ENCODE measurements at regions not wholly inside any gene's neighbourhood (a gene's known extent, or its start where the extent isn't known, plus 50 kb on each side); places are given as distances from the start of the nearest gene placed in this dataset.

DNA sequence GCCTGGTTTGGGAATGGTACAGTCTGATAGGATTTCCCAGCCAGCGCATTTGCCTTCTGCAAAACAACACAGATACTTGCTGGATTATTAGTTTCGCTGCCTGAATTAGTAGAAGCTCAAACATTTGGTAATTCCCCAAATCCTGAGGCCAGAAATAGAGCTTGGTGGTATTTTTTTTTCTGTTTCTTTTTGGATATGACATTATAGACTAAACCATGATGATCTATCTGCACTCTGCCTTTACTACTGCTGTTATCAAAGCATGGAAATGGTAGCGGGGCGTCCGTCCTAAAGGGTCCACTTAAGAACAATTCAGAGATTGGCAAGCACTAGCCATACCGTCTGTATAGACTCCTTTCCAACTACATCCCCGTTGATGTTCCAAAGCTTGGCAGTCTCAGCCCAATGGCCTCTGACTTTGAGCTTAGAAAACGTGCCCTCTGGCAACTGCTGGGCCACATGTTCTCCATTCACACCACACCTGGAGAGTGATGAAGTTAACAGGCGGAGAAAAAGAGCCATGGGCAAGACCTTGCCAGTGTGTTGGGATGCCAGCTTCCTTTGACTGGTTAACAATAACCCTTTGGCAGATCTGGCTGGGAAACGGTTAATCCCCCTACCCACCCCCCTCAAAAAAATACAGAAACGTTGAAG, 241.0 kb upstream of the NR2F2 start:
- DNase-seq = no peak

DNA sequence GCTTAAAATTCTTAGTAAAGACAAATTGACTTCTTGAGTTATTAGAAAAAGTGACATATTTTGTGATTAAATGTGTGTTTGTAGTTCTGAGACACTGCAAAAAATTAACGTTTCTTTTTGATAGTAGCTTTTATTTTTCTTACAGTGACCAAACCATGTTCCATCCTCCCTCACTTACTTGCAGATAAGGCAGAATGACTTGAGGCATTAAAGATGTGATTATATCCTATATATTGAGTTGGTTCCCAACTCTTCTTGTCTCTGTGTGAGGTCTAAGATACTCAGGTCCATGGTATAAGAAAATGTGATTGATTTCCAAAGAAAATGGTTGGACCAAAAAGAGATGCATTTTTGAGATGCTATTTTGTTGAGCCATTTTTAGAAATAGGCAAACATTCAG, 238.3 kb upstream of the NR2F2 start:
- DNase-seq = no peak

DNA sequence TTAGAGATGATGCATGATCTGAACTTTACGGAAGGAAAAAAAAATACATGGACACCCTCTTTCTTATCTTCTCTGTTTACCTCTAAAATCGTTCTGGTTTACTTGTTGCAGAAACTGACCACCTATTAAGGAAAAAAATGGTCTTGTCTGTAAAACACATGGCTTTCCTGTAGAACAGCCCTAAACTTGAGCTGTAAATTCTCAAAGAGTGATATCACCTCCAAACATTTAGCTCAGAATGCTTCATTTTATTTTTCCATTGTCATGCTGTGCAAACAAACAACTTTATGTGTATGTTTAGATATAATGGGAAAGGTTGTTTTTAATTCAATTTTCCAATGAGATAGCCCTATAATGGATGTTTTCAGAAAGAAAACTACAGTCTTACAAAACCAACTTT, 237.4 kb upstream of the NR2F2 start:
- no peak for DNase-seq

DNA sequence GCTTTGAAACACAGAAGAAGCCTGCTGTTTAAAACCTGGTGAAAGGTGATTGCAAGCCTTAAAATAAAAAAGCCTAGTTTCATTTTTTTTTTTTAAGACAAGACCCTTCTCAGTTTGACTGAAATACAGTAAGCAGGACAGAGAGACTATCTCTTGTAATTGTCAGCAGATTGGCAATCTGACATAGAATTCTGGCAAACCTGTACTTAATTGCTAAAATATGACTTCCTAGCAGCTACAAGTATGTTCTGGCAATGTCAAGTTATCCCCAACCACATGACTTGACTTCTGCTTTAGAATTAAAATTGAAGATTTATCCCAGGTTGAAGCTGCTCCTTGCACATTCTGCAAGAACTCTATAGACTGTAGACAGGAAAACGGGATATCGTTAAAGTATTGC, 232.8 kb upstream of the NR2F2 start:
- DNase-seq = no peak

DNA sequence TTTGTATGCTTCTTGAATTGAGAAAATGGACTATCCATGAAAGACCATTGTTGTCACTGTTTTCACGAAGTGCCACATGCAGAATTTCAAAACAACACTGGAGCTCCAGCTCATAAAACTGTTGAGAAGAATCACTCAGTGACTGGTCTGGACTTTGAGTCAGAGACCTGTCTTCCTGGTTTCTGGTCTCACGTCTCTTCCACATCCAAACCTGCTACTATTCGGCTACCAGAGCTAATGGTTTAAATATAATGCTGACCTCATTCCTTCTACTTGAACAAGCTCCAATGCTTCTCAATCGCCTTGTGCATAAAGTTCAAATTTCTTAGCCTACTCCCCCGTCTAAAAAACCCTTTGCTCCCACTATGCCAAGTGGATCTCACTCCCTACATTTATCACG, 227.9 kb upstream of the NR2F2 start:
- DNase-seq = no peak

DNA sequence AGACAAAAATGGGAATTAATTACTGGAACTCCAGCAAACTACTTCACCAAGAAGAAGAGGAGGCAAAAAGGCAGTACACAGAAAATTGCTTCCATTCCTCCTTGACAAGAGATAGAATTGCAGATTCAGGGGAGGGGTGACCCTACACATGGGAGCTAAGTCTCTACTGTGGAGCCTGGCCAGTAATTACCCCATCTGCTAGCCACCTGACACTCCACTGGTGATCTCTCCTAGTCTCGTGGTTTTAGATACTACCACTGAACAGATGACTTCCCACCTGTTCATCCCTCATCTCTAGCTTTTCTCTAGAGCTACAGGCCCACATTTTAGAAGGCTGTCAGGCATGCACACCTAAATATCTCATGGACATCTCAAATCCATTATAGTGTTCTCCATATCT, 224.3 kb upstream of the NR2F2 start:
- no peak for DNase-seq

DNA sequence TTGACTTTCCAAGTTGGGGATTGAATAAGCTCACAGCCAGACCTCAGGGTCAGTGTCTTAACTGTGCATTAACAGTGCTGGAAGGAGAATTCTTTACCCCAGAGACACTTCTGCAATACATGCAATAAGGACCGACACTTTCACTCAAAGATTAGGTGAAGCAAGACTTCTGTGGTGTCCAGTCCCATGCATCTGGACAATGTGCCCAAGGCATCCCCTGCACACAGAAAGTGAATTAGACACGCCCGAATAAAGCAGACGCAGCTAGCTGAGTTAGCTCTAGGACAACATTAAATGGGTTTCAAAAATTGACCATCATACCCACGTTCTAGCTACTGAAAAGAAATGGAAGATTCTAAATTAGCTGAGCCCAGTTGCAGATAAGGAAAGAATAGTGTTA, 223.9 kb upstream of the NR2F2 start:
- no peak for DNase-seq

DNA sequence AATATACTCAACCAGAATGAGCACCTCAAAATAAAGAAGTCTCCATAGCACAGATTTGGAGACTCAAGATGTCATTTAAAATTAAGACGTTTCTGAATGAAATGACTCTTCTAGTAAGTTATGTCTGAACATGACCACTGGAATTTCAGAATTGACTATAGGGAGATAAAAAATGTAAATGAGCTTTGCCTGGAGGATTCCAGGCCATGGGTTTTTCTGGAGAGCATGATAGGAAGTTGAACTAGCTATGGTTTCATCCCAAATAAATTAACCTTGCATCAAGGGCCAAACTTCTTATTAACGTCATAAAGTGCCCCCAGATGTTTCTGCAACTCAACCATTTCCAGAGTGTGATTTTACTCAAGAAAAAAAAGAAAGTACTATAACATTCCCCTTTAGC, 222.6 kb upstream of the NR2F2 start:
- DNase-seq = no peak

DNA sequence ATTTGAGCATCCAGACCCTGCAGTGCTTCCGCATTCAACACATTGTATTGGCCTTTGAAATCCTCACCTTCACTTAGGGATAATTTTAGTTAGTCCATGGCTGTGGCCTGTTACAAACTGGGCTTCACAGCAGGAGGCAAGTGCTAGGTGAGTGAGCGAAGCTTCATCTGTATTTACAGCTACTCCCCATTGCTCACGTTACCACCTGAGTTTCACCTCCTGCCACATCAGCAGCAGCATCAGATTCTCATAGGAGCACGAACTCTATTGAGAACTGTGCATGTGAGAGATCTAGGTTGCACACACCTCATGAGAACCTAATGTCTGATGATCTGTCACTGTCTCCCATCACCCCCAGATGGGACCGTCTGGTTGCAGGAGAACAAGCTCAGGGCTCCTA, 222.1 kb upstream of the NR2F2 start:
- no peak for DNase-seq

DNA sequence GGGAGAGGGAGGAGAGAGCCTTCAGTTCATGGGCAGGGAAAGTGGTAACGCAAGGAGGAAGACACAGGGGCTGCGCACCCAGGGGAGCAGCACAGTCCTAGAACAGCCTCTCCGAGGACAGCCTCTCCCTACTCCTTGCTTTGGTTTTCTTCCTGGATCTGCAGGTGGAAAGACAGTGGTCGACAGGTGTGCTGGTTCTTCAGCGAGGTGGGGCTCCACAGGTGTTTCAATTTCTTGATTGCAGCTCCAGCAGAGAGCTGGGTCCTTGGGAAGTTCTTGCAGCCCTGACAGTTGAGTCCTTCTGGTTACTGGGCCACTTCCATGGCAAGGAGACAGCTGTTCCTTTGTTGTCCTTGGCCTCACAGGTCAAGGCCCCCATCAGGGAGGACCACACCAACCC, 220.7 kb upstream of the NR2F2 start:
- DNase-seq = no peak

DNA sequence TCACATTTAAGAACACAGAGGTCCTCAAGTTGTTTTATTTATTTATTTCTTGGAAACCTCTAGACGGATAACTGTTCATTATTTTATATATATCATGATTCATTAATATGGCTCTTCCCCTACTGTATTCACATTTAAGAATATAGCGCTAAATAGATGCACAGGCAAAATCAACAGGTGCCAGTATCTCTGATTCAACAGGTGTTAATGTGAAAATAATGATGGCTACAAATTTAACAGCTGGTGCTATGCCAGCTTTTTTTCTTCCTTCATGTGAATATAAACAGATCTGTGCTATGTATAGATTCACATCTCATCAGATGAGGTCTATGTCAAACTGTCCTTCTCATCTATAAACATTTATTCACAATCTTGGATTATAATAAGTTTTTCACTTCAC, 218.5 kb upstream of the NR2F2 start:
- DNase-seq = no peak

DNA sequence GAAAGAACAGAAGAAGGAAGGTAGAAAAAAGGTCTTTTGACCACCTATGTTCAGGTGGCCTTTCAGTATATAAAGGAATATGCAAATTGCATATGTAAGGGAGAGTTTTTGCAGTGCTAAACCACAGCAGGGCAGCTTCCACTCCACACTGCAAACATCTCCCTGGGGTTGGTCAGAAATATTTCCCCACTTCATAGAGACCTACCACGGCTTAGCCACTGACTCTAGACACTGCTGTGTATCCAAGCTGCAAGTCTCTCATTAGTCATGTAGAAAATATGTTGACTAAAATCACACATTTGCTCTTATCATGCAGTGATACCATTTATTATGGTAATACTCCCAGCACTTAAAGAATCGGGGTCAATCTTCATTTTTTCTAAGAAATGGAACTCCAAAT, 214.9 kb upstream of the NR2F2 start:
- no peak for DNase-seq

DNA sequence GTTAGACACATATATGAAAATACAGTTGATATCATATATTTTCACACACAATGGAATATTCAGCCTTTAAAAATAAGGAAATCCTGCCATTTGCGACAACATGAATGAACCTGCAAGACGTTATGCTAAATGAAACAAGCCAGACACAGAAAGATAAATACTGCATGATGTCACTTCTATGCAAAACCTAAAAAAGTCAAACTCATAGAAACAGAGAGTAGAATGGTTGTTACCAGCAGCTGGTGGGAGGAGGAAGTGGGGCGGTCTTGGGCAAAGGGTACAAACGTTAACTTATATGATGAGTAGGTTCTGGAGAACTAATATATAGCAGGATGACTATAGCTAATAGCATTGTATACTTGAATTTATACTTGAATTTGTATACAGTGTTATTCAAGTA, 213.2 kb upstream of the NR2F2 start:
- no peak for DNase-seq

DNA sequence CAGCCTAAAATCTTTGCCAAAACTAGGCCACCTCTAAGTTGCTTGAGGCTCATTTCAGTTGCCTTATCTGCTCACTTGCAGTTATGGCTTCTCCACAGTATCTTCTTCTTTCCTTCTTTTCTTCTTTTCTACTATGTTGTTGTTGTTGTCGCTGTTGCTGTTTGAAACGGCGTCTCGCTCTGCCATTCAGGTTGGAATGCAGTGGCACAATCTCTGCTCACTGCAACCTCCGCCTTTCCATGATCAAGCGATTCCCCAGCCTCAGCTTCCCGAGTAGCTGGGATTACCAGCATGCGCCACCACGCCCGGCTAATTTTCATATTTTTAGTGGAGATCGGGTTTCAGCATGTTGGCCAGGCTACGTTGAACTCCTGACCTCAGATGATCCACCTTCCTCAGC, 210.8 kb upstream of the NR2F2 start:
- DNase-seq = no peak

DNA sequence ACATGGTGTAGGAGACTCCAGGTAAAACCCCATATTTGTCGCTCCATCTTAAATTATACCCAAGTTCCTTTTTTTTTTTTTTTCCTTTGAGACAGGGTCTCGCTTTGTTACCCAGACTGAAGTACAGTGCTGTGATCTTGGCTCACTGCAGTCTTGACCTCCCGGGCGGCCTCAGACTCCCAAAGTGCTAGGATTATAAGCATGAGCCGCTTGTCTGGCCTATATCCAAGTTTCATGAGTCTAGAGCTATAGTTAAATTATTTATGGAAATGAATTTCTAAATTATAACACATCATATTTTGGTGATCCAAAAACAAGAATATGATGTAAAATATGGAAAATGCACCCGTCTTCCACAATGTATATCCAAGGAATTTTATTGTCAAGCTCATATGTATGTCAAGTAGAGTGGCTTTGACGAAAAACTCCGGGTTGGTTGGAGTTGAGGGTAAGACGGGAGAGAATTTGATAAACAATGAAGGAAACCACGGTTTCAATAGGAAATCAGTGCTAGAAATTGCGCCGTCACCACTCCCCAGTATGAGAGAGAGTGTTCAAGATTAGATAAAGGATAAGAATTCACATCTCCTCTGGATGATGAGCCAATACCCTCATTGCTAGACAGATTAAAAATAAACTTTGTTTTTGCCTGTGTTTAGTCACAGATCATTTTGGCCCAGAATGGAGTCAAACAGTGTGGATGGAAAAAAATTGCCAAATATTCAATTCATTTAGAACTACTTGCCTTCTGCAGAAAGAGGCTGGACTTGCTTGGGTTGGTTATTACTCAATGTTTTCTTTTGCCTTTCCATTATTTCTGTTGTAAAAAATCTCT, 209.2 kb upstream of the NR2F2 start:
- DNase-seq = no peak

DNA sequence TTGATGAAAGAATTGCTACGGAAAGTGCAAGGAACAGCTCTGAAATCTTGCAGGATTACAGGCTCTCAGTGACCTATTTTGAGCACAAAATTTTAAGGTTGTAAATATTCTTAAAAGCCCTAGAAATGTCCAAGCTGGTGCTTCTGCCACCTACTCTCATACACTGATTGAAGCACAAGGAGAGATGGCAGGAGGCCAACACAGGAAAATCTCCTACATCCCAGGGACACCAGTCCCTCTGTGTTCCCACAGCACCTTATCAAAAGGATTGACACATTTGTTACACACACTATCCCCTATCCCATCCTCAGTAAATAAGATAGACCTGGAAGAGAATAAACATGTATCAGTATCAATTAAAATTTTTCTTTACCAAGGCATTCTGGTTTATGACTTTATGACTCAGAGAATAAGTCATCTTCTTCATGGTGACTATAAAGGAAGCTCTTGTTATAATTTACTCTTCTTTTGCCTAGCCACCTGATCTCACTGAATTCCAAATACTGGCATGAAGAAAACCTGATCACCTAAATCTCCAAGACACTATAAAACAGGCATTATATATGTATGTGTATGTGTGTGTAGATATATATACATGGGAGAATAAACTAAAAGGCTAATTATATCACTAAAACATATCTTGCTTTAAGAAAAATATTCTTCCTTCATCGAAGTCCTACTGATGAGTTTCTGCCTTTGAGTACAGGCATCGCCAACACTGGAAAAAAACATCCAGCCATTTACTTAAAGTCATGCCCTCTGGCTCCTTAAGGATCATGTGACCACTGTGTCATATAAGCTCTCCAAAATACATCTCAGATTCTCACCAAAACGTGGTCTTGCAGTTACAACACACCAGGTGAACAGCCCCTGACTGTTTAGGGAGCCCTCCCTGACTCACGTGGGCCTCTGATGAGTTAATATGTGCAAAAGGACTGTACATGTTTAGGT, 208.1 kb upstream of the NR2F2 start:
- DNase-seq = no peak

DNA sequence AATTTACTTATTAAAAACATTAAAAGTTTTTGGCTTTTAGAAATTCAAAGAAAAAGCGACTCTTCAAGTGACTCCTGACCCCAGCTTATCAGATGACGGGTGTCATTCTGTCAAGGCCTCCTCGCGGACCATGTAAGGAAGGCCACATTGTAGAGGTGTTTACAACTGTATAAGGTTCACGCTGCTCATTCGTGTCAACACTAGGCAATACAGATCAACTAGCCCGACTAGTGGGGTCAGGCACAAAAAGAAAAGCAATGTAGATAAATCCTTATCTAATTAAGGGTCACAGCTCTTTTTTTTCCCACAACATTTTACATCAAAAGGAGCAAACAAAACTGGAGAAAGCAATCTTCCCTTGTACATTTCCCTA, 207.5 kb upstream of the NR2F2 start:
- DNase-seq = no peak

DNA sequence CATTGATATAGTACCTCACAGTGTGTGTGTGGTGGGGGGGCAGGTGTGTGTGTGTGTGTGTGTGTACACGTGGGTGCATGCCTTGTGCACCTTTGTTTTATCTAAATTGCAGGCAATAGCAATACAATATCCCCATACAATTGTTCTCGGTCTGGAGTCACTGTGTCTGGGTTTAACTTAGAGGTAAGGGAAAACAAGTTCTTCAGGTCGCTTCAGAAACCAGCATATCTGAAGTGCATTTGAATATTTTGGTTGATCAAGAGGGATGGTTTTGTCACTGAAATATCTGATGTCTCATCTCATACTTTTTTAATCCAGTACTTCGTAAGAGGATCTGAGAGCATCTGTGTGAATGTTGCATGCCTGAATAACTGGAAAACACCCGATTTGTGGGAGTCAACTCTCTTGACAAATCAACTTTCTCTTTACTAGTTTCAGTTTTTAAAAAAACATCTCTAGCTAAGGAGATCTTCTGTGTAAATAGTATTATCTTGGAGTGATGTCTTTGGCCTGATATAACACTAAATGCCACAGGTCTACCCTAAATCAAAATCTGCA, 206.8 kb upstream of the NR2F2 start:
- no peak for DNase-seq

DNA sequence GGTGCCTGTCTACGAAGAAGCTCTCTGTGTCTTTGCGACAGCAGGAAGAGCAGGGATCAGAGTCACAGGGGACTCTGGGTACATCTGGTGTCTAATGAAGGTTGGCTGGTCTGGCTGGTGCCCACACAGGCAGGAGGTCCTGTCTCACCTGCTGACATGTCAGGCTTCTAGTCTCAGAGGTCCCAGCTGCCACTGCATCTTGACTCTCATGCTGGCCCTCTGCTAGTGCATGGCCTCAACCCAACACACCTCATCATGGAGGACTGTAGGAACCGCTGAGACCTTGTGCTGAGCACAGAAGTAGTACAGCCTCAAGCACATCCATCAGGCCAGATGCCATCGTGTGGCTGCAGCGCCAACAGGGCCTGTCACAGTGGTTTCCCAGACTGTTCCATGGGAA, 206.1 kb upstream of the NR2F2 start:
- DNase-seq = no peak

DNA sequence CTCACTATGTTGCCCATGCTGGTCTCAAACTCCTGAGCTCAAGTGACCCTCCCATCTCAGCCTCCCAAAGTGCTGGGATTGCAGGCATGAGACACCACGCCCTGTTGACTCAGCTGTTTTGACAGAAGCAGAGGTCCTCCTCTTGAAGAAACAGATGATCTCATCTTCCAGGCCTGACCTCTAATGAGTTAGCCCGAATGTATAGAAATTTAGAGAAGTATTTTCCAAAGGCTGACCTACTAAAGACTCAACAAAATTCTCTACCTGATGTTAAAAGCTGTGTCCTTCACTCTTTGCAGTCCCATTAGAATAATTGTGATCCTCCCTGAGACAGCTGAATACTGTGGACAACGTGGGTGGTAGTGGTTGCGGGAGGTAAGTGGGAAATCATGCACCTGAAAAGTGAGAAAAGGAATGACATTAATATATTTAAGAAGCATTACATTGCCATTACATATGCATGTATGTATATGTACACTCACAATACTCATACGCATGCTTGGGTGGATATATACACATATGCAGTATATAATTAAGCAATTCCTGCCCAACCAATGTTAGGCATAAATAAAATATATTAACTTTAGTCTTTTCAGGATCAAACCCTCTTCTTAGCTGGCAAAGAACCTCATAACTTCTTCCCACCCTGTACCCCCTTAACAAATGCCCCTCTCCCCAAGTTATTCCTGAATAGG, 204.6 kb upstream of the NR2F2 start:
- DNase-seq = no peak

DNA sequence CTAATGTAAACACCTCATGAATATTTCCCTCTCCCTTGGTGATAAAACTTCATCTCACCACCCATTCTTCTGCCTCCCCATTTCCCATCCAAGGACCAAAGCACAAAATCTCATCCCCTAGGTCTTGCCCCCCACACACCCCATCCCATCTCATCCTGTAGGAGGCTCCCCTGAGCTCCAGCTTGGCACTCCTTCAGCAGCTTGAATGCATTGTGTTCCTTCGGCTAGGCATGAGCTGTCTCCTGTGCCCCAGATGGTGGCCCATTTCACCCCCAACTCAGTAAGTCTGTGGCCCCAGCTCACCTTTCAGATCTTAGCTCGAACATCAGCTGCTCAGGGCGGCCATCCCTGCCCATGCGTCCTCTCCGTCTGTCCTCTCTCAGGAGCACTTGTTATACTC, 203.6 kb upstream of the NR2F2 start:
- DNase-seq = no peak

DNA sequence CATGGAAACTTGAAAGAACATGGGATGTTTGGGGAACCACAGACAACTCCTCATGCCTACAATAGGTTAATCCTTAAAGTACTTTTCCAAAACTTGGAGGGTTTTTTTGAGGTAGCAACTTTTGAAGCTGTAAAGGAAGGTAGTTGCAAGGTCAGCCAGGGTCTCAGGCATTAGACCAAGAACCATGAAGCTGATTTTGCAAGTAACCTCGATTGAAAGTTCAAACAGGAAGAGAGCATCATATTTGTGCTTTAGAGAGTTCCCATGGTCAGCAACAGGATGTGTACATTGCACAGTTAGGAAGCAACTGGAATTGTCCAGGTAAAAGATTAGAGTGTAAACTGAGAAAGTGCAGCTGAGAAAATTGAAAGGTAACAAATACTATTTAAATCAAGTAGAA, 199.8 kb upstream of the NR2F2 start:
- DNase-seq = no peak

DNA sequence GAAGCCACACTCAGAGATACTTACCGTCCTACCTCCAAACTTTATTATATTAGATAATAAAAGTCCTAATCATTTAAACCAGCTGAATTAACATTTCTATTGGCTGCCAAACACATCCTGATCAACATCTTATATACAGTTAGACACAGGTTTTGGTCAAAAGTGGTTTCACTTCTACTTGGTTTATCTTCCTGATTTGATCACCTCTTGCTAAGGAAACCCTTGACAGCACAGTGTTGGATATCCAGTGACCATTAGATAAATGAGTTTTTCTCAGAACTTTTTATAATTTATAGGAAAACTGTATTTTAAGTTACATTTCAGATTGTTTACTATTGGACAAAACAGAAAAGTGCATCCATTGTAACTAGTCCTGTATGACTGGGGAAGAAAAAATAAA, 198.4 kb upstream of the NR2F2 start:
- no peak for DNase-seq

All from stimulated activated CD4-positive, alpha-beta T cell treated with anti-CD3 and anti-CD28 coated beads, Interleukin-4, amount 100 ng/mL, for 4 hours (primary cell).